HL-60 (cell line): ENCODE measurements at regions not wholly inside any gene's neighbourhood (a gene's known extent, or its start where the extent isn't known, plus 50 kb on each side); places are given as distances from the start of the nearest gene placed in this dataset.

Experiments used
- DNase-seq, 2 experiments: peaks; one replicate each; pipeline ENCODE4 v3.0.0-alpha.2; 2010 to 2020; ENCODE audit warnings: low read depth in 1 of 2, low spot score in 1 of 2
- H3K27ac ChIP-seq: fragments of 250-450 bp; sonication (Bioruptor Pico); replicated peaks from 2 replicates; pipeline ENCODE4 v1.5.1; 2020; ENCODE audit warnings: mild to moderate bottlenecking, moderate library complexity
- H3K27me3 ChIP-seq: fragments of 250-450 bp; sonication (Bioruptor Pico); 2 replicates; pipeline ENCODE4 v1.5.1; 2021; ENCODE audit warnings: mild to moderate bottlenecking, moderate library complexity; ENCODE audit not compliant: insufficient read depth, poor library complexity, severe bottlenecking
- H3K4me3 ChIP-seq: replicated peaks from 2 replicates; pipeline ENCODE4 v1.5.1; 2011; ENCODE audit warnings: mild to moderate bottlenecking, control low read depth, low read length; ENCODE audit not compliant: insufficient read depth
- GABPA ChIP-seq: IDR thresholded peaks from 2 replicates; pipeline ENCODE4 v1.6.1; 2012; ENCODE audit warnings: low read depth
- POLR2AphosphoS5 ChIP-seq: IDR thresholded peaks from 2 replicates; pipeline ENCODE4 v1.6.1; 2012; ENCODE audit warnings: low read depth
- SPI1 ChIP-seq: IDR thresholded peaks from 2 replicates; pipeline ENCODE4 v1.6.1; 2012; ENCODE audit warnings: low read depth, mild to moderate bottlenecking, borderline replicate concordance
- TF ChIP-seq, protein P1 (sequence below): IDR thresholded peaks from one replicate; pipeline ENCODE4 v1.5.1; 2011; ENCODE audit warnings: low read length, control low read depth, inconsistent platforms; ENCODE audit not compliant: insufficient read depth
- TF ChIP-seq, protein P2 (sequence below): IDR thresholded peaks from 2 replicates; pipeline ENCODE4 v1.6.1; 2012; ENCODE audit warnings: low read depth; ENCODE audit not compliant: insufficient replicate concordance

DNA sequence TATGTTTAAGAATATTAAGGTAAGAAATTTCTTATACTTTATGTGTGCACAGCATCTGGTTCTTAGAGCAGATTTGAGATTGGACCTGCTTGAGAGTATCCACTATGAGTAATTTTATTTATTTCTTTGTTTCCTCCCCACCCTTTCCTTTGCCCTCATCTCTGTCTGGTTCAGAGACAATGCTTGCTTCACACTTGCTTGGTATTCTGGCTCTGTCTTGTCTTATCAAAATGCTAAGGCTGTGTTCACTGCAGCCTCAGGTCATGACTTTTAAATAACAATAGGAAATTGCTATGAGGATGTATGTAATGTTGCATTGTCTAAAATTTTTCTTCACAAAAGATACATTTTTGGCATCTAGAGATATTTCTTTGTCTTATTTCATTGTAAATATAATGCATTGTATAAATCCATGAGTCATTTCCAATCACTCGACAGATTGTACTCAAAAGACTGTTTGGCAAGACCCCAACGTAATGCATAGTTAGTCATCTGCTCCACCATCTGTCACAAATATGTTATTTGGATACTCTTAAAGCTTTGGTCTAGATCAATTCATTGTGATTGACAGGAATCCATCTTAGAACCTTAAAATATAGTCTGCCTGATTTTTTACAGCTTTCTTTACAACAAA is 395.7 kb downstream of the AASDHPPT start:
- Histone ChIP-seq H3K27me3 (no peaks in the 10 kb centered on the region), H3K27ac (no peak overlapping the region), H3K4me3 (no peak overlapping the region)
- DNase-seq, result no peak
- no peak for TF ChIP-seq POLR2AphosphoS5
- TF ChIP-seq SPI1, result no peak
- TF ChIP-seq, protein P1, sequence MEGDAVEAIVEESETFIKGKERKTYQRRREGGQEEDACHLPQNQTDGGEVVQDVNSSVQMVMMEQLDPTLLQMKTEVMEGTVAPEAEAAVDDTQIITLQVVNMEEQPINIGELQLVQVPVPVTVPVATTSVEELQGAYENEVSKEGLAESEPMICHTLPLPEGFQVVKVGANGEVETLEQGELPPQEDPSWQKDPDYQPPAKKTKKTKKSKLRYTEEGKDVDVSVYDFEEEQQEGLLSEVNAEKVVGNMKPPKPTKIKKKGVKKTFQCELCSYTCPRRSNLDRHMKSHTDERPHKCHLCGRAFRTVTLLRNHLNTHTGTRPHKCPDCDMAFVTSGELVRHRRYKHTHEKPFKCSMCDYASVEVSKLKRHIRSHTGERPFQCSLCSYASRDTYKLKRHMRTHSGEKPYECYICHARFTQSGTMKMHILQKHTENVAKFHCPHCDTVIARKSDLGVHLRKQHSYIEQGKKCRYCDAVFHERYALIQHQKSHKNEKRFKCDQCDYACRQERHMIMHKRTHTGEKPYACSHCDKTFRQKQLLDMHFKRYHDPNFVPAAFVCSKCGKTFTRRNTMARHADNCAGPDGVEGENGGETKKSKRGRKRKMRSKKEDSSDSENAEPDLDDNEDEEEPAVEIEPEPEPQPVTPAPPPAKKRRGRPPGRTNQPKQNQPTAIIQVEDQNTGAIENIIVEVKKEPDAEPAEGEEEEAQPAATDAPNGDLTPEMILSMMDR, result no peak
- no peak for TF ChIP-seq GABPA
- TF ChIP-seq, protein P2, sequence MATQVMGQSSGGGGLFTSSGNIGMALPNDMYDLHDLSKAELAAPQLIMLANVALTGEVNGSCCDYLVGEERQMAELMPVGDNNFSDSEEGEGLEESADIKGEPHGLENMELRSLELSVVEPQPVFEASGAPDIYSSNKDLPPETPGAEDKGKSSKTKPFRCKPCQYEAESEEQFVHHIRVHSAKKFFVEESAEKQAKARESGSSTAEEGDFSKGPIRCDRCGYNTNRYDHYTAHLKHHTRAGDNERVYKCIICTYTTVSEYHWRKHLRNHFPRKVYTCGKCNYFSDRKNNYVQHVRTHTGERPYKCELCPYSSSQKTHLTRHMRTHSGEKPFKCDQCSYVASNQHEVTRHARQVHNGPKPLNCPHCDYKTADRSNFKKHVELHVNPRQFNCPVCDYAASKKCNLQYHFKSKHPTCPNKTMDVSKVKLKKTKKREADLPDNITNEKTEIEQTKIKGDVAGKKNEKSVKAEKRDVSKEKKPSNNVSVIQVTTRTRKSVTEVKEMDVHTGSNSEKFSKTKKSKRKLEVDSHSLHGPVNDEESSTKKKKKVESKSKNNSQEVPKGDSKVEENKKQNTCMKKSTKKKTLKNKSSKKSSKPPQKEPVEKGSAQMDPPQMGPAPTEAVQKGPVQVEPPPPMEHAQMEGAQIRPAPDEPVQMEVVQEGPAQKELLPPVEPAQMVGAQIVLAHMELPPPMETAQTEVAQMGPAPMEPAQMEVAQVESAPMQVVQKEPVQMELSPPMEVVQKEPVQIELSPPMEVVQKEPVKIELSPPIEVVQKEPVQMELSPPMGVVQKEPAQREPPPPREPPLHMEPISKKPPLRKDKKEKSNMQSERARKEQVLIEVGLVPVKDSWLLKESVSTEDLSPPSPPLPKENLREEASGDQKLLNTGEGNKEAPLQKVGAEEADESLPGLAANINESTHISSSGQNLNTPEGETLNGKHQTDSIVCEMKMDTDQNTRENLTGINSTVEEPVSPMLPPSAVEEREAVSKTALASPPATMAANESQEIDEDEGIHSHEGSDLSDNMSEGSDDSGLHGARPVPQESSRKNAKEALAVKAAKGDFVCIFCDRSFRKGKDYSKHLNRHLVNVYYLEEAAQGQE, result no peak

DNA sequence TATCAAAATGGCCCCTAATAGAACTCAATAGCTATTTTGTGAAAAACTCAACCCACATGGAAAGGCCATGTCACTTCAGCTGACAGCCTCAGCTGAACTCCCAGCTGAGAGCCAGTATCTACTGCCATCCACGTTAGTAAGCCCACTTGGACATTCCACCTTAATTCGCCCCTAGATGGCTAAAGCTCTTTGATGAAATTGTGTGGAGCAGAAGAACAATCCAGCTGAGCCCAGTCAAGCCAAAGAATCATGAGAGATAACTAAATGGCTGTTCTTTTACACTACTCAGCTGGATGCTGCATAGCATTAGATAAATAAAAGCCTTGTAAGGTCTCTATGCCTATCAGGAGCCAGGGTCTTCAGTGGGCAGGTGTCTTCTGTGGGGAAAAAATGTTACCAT is 396.8 kb downstream of the AASDHPPT start:
- Histone ChIP-seq H3K27me3 (no peaks in the 10 kb centered on the region), H3K4me3 (no peak overlapping the region), H3K27ac (no peak overlapping the region)
- TF ChIP-seq GABPA (no peak), POLR2AphosphoS5 (no peak), SPI1 (no peak)
- TF ChIP-seq, protein P2, result no peak
- TF ChIP-seq, protein P1, result no peak
- no peak for DNase-seq

DNA sequence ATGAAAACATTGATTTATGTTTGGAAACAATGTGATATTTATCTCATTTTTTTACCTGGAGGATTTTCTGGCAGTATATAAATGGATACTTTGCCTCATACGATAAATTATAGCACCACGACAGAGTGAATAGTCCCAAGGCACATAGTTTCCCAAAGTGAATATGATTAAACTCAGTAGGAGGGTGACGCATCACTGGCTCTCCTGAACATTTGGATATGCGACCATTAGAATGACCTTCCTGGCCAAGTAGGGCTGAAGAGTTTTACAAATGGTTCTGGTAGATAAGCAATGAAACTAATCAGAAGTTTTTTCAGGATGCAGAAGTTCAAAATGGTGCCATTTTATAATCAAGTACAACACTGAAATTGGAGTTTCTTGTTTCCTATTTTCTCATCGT is 397.7 kb downstream of the AASDHPPT start:
- DNase-seq, result no peak
- H3K27me3 ChIP-seq, result no peaks in the 10 kb centered on the region
- no peak overlapping the region for H3K27ac ChIP-seq
- no peak for TF ChIP-seq POLR2AphosphoS5
- no peak overlapping the region for H3K4me3 ChIP-seq

DNA sequence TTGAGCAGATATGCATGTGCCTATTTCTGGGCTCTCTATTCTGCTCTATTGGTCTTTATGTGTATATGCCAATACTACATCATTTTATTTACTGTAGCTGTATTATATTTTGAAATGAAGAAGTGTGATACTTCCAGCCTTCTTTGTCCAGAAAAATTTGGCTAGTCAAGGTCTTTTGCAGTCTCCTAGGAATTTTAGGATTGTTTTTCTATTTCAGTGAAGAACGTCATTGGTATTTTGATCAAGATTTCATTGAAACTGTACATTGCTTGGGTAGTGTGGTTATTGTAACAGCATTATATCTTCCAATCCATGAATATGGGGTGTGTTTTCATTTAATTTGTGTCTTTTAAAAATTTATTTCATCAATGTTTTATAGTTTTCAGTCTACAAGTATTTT is 400.3 kb downstream of the AASDHPPT start:
- H3K27ac ChIP-seq, result no peak overlapping the region
- no peak for TF ChIP-seq GABPA
- TF ChIP-seq, protein P1, result no peak
- TF ChIP-seq SPI1, result no peak
- no peak for TF ChIP-seq POLR2AphosphoS5
- TF ChIP-seq, protein P2, result no peak
- H3K27me3 ChIP-seq, result no peaks in the 10 kb centered on the region
- DNase-seq, result no peak
- no peak overlapping the region for H3K4me3 ChIP-seq
